NCI-H187 treated with DMSO at 0.1 percent for 48 hours (cell line): ENCODE measurements at regions not wholly inside any gene's neighbourhood (a gene's known extent, or its start where the extent isn't known, plus 50 kb on each side); places are given as distances from the start of the nearest gene placed in this dataset.
A peak's percentile ranks its signal among the peaks of the same experiment; 100 is the strongest.
"Not testable (repeated sequence)": the region's sequence is repeated elsewhere in the genome, so short reads cannot be mapped to it uniquely, and the experiment has no call there.

ENCODE experiments used
- DNase-seq: peaks from one replicate; lab custom pipeline; 2025; lab: John Stamatoyannopoulos, UW

DNA sequence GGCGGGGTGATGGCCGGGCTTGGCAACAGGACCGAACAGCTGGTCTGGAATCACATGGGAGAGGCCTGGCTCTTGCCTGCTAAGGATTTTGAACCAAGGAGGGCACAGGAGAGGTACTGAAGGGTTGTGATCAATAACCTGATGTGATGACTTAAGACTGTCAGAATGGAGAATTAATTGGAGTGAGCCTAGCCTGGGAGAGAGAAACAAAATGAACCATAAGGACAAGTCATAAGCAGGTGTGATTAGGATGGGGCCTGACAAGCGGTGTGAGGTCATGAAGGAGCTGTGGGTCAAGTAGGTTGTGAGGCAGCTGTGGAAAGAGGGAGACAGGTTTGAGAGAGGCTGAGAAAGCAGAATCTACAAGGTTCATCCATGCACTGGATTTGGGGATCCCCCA is 104.6 kb downstream of the MED10 start:
- no peak for DNase-seq

DNA sequence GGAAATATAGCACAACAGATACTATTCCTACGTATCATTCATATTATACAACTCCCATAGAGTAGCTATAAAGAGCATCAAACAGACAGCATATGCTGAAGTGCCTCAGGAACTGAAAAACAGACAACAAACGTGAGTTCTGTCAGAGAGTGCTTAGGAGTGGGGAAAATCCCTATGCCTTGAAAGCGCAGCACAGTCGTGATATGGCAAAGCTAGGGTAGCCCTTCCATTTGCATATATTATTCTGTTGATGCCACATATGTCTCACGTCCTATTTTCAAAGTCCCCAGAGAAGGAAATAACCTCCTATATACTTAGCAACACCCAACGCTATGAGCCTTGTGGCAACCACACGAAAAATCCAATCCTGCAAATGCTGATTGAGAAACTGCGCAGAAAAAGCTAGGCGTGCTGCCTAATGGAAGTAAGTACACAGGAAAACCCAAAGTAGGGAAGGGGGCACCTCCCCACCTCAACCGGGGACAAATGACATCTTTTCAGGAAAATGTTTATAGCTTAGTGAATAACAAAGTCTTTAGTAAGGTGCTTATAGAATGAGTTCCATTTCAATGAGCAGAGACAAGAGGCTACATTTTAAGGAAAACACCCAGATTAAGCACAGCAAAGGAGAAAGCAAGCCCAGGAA is 105.1 kb downstream of the MED10 start:
- DNase-seq: no peak

DNA sequence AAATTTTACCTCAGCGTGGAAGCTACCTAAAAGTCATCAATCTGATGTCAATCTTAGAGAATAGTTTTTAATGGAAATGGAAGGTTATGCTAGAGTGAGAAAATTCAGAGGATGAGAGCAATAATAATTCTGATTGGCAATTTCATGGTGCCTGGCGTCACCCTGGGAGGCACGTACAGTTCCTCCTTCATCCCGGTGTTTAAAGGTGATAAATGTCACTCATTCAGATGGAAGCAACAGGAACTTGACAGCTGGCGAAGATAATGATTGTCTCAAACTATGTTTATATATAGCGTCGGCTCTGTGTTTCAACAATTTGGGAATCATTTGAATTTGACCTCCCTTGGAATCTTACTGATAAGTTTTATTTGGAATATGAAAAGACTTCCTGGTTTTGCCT is 108.4 kb downstream of the MED10 start:
- no peak for DNase-seq

DNA sequence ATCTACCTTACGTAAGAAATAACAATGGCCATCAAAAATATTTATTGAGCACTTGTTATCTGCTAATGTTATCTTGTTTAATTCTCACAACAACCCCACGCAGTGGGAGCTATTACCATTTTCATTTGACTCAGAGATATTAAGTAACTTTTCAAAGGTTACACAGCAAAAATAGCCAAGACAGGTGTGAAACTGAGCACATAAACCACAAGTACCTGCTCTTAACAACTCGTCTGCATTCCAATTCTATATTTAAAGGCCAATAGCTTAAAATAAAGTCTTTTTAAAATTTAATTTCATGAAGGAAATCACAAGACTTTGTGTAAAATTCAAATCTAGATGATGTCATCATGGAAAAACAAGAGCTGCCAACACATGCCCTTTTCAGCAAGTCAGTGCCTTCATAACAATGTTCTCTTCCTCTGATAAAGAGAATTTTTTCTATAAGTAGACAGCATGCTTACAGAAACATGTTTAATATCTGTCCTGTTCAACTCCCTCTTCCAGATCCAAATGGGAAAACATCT is 111.6 kb downstream of the MED10 start:
- no peak for DNase-seq

DNA sequence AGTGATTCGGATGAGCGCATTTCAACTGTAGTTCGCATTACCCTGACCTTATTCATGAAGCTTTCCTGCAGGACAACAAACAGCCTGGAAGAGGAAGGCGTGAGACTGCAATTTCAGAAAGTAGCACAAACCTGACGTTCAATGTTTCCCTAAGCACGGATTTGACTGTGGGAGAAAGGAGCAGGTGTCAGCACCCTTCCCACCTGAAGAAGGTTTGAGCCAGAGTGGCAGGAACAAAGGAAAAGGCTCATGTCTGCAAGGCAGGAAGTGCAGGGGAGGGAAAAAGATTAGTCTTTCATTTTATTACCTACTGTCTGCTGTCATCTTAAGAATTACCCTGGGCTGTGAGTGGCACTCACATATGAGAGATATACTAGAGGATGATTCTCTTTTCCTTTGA is 114.0 kb downstream of the MED10 start:
- peak; percentile 31 for DNase-seq

DNA sequence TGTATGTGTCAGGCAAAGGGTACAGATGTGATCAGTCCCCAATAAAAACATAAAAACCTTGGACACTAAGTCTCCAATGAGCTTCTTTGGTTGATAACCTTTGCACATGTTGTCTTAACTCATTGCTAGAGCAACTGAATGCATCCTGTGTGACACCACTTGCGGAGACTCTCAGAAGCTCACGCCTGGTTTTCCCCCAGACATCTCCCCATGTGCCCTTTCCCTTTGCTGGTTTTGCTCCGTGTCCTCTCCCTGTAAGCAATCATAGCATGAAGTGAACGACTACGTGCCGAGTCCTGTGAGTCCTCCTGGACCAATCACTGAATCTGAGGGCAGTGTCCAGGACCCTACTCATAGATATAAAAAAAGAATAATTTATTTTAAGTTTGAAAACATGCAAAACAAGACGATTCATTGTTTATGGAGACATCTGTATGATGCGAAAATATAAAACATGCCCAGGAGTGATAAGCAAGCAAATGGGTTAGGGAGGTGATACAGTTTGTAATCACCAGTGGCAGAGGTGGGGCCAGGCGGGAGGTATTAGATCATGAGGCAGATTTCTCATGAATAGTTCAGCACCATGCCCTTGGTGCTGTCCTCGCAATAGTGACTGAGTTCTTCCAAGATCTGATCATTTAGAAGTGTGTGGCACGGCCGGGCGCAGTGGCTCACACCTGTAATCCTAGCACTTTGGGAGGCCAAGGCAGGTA is 115.5 kb downstream of the MED10 start:
- no peak for DNase-seq

DNA sequence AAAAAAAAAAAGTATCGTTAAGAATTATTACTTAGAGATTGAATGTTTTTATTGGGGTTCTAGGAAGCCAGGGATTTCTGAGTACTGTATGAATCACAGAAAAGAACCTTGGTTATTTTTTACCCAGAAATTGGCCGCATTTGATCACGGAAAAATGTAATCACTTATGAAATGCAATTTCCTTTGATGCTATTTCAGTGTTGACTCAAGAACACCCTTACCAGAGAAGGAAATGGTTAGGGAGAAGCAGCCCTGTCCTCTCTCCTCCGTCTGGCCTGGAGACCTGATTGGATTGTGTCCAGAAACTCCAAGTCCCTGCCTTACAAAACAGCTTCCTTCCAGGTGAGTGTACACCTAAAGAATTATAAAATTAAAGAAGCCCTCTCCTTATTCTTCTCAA is 116.7 kb downstream of the MED10 start:
- no peak for DNase-seq

DNA sequence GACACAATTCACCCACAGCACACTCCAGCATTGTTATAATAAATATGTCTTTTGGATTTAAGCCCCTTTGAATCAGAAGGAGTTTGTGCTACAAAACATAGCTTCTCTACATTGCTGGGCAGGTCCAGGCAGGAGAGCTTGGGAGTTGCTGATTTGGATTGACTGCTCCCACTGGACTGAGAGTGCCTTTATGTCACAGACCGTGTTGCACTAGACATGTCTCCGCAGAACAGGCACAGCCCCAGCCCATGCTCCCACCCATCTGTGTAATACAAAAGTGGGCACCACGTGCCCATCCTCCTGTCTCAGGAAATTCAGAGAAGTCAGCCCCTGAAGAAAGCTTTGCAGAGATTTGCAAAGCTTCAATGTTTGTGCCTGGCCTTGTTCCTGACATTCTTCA is 117.1 kb downstream of the MED10 start:
- DNase-seq: no peak

DNA sequence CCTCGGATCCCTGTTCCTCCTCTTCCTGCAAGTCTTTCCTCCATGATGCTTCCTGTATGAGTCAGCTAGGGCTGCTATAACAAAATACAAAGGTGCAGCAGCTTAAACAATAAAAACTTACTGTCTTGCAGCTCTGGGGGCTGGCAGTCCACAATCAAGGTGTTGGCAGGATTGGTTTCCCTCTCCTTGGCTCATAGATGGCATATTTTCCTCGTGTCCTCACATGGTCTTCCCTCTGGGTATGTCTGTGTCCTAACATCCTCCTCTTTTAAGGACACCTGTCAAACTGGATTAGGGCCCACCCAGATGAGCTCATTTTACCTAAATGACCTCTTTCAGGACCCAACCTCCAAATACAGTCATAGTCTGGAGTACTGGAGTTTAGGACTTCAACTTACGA is 117.5 kb downstream of the MED10 start:
- DNase-seq: no peak

DNA sequence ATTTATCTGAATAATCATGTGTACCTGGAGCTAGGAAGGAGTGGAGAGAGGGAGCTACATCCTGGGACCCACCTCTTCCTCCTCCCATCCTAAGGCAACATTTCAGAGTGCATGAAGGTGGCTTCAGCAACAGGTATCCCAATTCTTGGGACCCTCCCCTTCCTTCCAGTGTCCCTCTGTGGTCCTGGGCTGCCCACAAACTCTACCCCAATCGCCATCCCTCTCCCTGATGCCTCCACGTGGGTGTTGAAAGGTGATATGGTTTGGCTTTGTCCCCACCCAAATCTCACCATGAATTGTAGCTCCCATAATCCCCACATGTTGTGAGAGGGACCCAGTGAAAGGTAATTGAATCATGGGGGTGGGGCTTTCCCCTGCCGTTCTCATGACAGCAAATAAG is 121.4 kb downstream of the MED10 start:
- DNase-seq: no peak

DNA sequence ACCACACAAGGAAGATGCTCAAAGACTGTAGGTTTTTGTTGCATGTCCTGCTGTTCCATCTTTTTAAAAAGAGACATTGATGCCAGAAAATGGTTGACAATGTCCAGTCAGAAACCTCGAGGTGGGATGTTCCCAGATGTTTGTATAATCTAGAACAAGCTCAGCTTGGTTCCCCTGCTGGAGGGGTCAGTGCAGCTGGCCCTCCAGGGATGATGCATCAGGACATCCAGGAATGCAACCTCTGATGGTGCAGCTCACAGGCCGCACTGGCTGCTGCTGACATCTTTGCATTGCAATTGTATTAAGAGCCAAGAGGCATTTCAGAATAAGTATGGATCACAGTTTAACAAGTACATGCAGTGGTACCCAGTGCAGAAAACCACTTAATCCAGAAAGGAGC is 122.4 kb downstream of the MED10 start:
- no peak for DNase-seq

DNA sequence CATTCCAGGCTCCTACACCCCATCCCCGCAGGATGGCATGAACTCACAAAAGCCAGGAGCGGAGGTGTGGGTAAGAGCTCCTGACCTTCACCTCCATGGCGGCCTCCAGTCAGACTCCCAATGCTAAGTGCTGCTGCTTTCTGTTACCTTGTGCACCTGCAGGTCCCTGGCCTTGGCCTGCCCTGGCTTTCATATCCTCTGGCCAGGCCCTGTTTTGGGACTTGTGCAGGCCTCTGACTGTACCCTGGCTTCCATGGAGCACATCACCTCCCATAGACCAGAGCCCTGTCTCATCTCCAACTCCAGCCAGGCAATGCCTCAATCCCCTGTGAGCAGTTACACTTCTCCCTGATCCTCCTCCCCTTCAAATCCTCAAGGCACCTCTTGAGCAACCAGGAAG is 124.5 kb downstream of the MED10 start:
- no peak for DNase-seq

DNA sequence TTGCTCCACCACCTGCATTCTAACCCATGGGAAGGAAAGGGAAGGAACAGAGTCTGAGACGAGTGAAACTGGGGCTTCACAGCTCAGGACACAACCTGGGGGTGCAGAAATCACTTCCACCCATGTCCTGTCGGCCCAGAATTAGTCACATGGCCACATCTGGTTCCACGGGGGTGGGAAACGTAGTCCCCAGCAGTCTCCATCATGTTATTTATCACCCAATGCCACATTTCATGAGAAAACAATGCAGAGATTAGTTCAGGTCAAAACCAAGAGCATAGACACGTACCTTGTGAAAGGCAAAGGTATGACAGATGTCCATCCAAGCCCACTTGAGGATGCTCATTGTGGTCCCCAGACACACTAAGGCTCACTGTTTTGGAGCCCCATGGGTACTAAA is 125.1 kb downstream of the MED10 start:
- no peak for DNase-seq

DNA sequence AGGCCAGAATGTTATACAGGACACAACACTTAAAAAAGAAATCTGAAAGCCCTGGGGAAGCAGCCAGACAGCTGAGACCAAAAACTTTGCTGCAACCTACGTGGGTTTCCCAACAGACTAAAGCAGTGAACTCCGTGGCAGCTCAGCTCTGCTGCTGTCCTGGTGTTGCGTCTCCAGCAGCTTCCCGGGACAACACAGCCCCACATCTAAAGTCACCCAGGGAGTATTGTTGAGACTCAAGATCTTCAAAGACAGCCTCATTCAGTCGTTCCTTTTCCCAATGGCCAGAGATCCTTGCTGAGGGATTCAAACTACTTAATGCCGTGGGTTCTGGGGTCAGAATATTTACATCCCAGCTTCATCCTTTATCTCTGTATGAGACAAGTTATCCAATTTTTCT is 125.8 kb downstream of the MED10 start:
- no peak for DNase-seq

DNA sequence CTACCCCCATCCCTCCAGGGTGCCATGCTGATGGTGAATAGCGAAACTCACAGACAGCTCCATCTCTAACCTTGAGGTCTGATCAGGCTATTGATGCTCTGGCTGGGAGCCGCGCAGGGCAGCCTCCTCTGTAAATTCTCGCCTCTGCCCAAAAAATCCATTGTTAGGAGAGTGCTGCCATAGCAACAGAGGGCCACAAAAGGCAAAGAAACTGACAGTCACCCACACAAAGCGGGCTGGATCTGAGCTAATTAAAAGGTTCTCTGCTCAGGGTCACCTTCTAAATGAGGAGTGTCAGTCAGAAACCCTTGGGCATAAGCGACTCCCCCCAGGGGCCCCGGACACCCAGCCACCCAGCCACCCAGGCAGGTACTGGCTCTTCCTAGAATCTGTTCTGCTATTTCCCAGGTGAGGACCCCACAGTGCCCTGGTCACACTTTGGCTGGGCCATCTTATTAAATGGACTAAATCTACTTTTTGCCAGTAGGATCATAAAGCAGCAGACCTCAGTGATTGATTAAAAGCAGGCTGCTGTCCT is 126.7 kb downstream of the MED10 start:
- no peak for DNase-seq

DNA sequence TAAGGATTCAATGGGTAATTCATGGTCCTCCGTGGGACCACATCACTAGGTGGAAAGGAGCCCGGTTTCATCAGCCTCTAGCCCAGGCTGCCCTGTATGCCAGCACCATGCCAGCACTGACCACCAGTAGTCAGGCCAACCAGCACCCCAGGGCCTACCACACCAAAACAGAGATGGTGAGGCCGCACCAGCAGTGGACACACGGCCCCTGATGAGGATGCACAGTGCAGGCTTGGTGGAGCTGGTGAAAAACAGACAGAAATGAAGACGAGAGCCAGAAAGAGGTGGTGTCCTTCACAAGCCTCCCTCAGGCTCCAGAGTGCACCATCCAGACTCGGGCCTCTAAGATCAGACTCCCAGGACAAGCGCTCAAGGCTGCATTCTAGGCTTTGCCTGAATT is 128.2 kb downstream of the MED10 start:
- no peak for DNase-seq

DNA sequence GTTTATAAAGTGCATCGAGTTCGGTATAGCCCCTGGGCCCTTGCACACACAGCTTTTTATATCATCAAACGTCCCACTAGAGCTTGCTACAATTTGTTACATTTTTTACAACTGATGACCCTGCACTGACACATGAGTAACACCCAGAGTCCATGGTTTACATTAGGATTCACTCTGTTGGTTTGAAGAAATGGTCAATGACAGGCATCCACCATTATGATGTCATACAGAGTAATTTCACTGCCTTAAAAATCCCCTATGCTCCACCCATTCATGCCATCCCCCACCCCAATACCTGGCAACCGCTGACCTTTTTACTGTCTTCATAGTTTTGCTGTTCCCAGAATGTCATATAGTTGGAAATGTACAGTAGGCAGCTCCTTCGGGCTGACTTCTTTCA is 130.2 kb downstream of the MED10 start:
- no peak for DNase-seq

DNA sequence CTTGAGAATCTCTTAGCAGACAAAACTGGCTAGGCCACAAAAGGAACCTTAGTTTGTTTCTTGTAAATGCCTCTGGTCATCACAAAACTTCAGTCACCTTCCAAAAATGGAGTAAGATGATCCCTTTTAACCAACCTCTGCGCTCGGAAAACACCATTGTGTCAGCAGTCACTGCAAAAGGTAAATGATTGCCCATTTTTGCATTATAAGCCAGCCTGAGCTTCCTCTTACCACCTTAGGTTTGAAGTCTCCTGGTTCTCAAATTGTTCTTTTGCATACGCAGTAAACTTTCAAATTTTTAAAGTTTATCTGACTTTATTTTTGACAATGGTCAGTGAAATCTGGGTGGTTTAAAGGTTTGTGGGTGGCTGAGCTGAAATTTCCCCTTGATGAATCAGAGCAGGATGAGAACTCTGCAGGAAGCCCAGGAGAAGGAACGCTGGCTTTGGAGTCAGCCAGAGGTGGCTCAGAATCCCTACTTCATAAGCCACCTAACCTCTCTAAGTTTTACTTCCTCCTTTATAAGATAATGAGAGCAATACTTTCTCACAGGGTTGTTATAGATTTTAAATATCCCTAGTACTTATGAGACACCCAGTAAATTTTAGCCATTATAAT is 131.4 kb downstream of the MED10 start:
- DNase-seq: no peak

DNA sequence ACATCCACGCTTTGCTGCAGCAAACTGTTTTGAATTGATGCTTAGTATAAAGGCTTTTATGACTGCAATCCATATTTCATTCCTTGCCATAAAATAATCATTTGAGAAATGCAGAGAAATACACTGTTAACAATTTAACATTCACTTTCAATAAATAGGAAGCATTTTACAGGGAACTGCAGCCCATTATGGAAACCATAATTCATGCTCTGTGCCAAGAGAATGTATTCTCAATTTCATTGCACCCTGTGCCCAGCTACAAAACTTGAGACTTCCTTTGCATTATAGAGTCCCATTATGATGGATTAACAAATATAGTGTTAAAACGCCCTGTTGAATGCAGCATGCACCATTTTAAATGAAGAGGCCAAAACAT is 134.0 kb downstream of the MED10 start:
- DNase-seq: no peak

DNA sequence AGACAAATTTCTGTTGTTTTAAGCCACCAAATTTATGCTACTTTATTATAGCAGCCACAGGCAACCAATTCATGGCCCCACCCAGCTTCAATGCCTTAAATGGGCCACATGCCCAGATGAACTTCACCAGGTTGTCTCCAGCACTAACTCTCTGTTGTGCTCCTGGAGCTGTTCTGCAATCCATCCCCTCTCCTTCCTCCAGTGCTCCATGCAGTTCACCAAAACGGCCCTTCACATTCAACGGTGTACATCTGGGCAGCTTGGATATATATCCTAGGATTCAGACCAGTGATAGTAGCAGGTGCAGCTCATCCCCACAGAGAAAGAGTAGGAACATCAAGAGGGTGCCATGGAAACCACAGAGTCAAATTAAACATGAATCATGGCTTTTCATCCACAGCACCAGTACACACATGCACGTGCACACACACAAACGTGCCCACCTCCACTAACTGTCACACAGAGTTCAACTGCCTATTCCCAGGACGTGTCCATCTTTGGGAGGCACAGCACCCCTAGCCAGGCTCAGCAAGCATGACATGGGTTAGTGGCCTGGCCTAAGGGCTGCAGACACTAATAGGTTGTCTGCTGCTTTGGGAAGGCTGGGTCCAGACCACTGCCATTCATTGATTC is 134.5 kb downstream of the MED10 start:
- no peak for DNase-seq

DNA sequence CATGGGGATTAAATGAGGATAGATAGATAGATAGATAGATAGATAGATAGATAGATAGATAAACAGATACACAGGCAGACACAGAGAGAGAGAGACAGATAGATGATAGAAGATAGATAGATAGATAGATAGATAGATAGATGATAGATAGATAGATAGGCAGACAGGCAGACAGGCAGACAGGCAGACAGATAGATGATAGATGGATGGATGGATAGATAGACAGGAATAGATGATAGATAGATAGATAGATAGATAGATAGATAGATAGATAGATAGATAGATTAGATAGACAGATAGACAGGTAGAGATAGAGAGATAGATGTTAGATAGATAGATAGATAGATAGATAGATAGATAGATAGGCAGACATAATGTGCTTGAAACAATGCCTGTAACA is 137.3 kb downstream of the MED10 start:
- DNase-seq: not testable (repeated sequence)

DNA sequence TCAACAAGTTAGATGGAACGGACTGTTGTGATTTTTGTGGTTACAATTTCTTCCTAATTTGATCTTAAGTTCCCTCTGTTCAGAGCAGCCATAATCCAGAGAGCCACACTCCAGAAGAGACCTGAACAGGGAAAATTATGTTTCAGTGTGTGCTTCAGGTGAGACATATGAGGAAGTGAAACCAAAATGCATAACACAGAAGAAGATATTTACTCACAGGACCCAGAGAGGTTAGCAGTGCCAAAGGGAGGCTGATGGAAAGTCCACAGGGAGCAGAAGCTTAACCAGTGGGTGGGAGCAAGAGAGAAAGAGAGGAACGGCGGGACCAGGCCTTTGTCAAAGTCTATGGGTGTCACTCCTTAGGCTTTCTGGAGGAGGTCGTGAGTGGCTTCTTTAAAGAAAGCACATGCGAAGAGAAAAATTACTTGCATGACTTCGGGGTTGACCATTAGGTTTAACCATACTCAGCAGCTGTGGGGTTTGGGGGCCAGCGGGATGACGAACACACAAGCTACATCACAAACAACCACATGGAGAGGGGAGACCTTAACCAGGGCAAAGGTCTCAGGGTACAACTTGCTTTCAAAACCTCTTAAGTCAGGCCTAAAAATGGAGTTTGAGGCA is 141.4 kb downstream of the MED10 start:
- DNase-seq: no peak
